H1 (cell line): ENCODE measurements at regions not wholly inside any gene's neighbourhood (a gene's known extent, or its start where the extent isn't known, plus 50 kb on each side); places are given as distances from the start of the nearest gene placed in this dataset.

Source experiments
- CTCF ChIA-PET: fragments of 300-600 bp; sonication (Branson Sonifier 250); formaldehyde crosslinking; loops from one replicate; lab custom pipeline; 2021; ENCODE audit not compliant: partially characterized antibody; lab: Charles Lee
- POLR2A ChIA-PET: fragments of 300-600 bp; sonication (Branson Sonifier 250); formaldehyde crosslinking; loops from one replicate; lab custom pipeline; 2021; ENCODE audit warnings: inconsistent platforms; ENCODE audit not compliant: partially characterized antibody; lab: Charles Lee
- DNase-seq, 2 experiments: peaks; one replicate each; pipeline versions ENCODE4 v3.0.0 to v3.0.0-alpha.2; 2010 to 2022; ENCODE audit warnings: low spot score in 2 of 2, low read depth in 1 of 2, mixed read lengths in 1 of 2
- FAIRE-seq: peaks from 2 replicates; lab custom pipeline; 2011; peaks lifted over from hg19 to GRCh38; lab: Jason Lieb, UNC
- H2AFZ ChIP-seq: 2 replicates; pipeline ENCODE4 v1.8.1; 2012; ENCODE audit warnings: low read length, inconsistent platforms
- H2AK5ac ChIP-seq: 2 replicates; pipeline ENCODE4 v1.6.1; 2013; ENCODE audit warnings: low read depth, low read length
- H2BK120ac ChIP-seq: replicated peaks from 2 replicates; pipeline ENCODE3; 2013; ENCODE audit warnings: low read depth, low read length, inconsistent platforms
- H2BK12ac ChIP-seq: 2 replicates; pipeline ENCODE4 v1.6.1; 2013; ENCODE audit warnings: low read depth, low read length
- H2BK15ac ChIP-seq: 2 replicates; pipeline ENCODE4 v1.6.1; 2013; ENCODE audit warnings: low read length
- H2BK20ac ChIP-seq: 2 replicates; pipeline ENCODE4 v1.6.1; 2013; ENCODE audit warnings: low read length
- H2BK5ac ChIP-seq: 2 replicates; pipeline ENCODE4 v1.6.1; 2013; ENCODE audit warnings: low read depth, low read length
- H3K14ac ChIP-seq: 2 replicates; pipeline ENCODE4 v1.6.1; 2013; ENCODE audit warnings: inconsistent platforms; ENCODE audit not compliant: insufficient read length
- H3K18ac ChIP-seq: 2 replicates; pipeline ENCODE4 v1.6.1; 2013; ENCODE audit warnings: low read length; ENCODE audit errors: extremely low read depth
- H3K23ac ChIP-seq: 2 replicates; pipeline ENCODE4 v1.6.1; 2013; ENCODE audit warnings: inconsistent platforms; ENCODE audit not compliant: insufficient read length
- H3K23me2 ChIP-seq: 2 replicates; pipeline ENCODE4 v1.6.1; 2013; ENCODE audit warnings: low read depth, low read length
- H3K27ac ChIP-seq: 2 replicates; pipeline ENCODE4 v1.6.1; 2011; ENCODE audit warnings: low read depth, low read length, inconsistent platforms
- H3K27me3 ChIP-seq, 4 experiments: replicated peaks in 1 of 4; 1 replicate in 1 of 4; 2 replicates in 3 of 4; pipeline versions ENCODE4 v1.6.1 to v1.8.1; 2011 to 2013; ENCODE audit warnings: low read length in 3 of 4, mild to moderate bottlenecking in 3 of 4, inconsistent platforms in 2 of 4, mixed read lengths in 2 of 4, moderate library complexity in 1 of 4; ENCODE audit not compliant: control insufficient read depth in 3 of 4, insufficient read depth in 3 of 4; ENCODE audit errors: extremely low read depth in 1 of 4
- H3K36me3 ChIP-seq, 4 experiments: 2 replicates each; pipeline versions ENCODE4 v1.6.1 to v1.8.1; 2011 to 2013; ENCODE audit warnings: mild to moderate bottlenecking in 4 of 4, low read length in 3 of 4, moderate library complexity in 2 of 4, control low read depth in 1 of 4, inconsistent platforms in 1 of 4; ENCODE audit not compliant: insufficient read depth in 4 of 4, control insufficient read depth in 2 of 4
- H3K4ac ChIP-seq: replicated peaks from 2 replicates; pipeline ENCODE3; 2013; ENCODE audit warnings: low read length, low read depth, mixed read lengths, inconsistent platforms; ENCODE audit not compliant: insufficient read length
- H3K4me1 ChIP-seq, 4 experiments: replicated peaks in 1 of 4; 1 replicate in 1 of 4; 2 replicates in 3 of 4; pipeline versions ENCODE4 v1.6.1 to v1.8.1; 2011 to 2013; ENCODE audit warnings: low read length in 3 of 4, inconsistent platforms in 2 of 4, mixed read lengths in 1 of 4; ENCODE audit not compliant: insufficient read depth in 4 of 4, control insufficient read depth in 3 of 4
- H3K4me2 ChIP-seq, 2 experiments: 2 replicates each; pipeline versions ENCODE4 v1.6.1 to v1.8.1; 2011 to 2013; ENCODE audit warnings: low read depth in 2 of 2, low read length in 2 of 2, control low read depth in 1 of 2, inconsistent platforms in 1 of 2, mild to moderate bottlenecking in 1 of 2; ENCODE audit not compliant: insufficient read depth in 1 of 2
- H3K4me3 ChIP-seq, 4 experiments: fragments of 200-600, 300-600 bp in 1 of 4; sonication (generic), shearing (Covaris generic), sonication (Bioruptor Twin) in 1 of 4; 2 replicates each; pipeline versions ENCODE4 v1.5.1 to v1.8.1; 2011 to 2016; ENCODE audit warnings: low read length in 4 of 4, low read depth in 3 of 4, control low read depth in 2 of 4, inconsistent platforms in 2 of 4, mild to moderate bottlenecking in 2 of 4, mixed read lengths in 1 of 4, moderate library complexity in 1 of 4; ENCODE audit not compliant: insufficient read depth in 2 of 4; ENCODE audit errors: extremely low read depth in 1 of 4
- H3K56ac ChIP-seq: replicated peaks from 2 replicates; pipeline ENCODE3; 2013; ENCODE audit warnings: low read depth, mild to moderate bottlenecking, mixed read lengths, low read length, inconsistent platforms; ENCODE audit not compliant: insufficient read length
- H3K79me1 ChIP-seq: 2 replicates; pipeline ENCODE4 v1.6.1; 2013; ENCODE audit warnings: low read depth, low read length, control low read depth
- H3K79me2 ChIP-seq, 2 experiments: 2 replicates each; pipeline versions ENCODE4 v1.6.1 to v1.8.1; 2012 to 2013; ENCODE audit warnings: low read length in 2 of 2, mild to moderate bottlenecking in 2 of 2, inconsistent platforms in 1 of 2; ENCODE audit not compliant: insufficient read depth in 2 of 2, control insufficient read depth in 1 of 2
- H3K9ac ChIP-seq, 4 experiments: replicated peaks in 1 of 4; 1 replicate in 1 of 4; 2 replicates in 3 of 4; pipeline versions ENCODE4 v1.6.1 to v1.8.1; 2011 to 2013; ENCODE audit warnings: low read depth in 3 of 4, low read length in 3 of 4, control low read depth in 2 of 4, mild to moderate bottlenecking in 2 of 4, moderate library complexity in 2 of 4, inconsistent platforms in 1 of 4; ENCODE audit errors: extremely low read depth in 1 of 4
- H3K9me3 ChIP-seq, 2 experiments: 2 replicates each; pipeline versions ENCODE4 v1.6.1 to v1.8.1; 2012 to 2013; ENCODE audit warnings: mild to moderate bottlenecking in 2 of 2, moderate library complexity in 2 of 2, control low read depth in 1 of 2, inconsistent platforms in 1 of 2, low read depth in 1 of 2, low read length in 1 of 2, mixed read lengths in 1 of 2; ENCODE audit not compliant: insufficient read depth in 2 of 2
- H4K20me1 ChIP-seq, 2 experiments: replicated peaks in 1 of 2; 2 replicates each; pipeline versions ENCODE3 to v1.8.1; 2011 to 2013; ENCODE audit warnings: inconsistent platforms in 2 of 2, low read length in 2 of 2, mild to moderate bottlenecking in 1 of 2; ENCODE audit not compliant: insufficient read depth in 2 of 2, control insufficient read depth in 1 of 2
- H4K5ac ChIP-seq: 2 replicates; pipeline ENCODE4 v1.6.1; 2013; ENCODE audit warnings: low read length, low read depth, mixed read lengths, inconsistent platforms; ENCODE audit not compliant: insufficient read length
- H4K8ac ChIP-seq: 2 replicates; pipeline ENCODE4 v1.8.0; 2013; ENCODE audit warnings: mild to moderate bottlenecking, moderate library complexity, low read length, inconsistent platforms; ENCODE audit not compliant: insufficient read depth; ENCODE audit errors: extremely low read depth
- H4K91ac ChIP-seq: replicated peaks from 2 replicates; pipeline ENCODE3; 2013; ENCODE audit warnings: low read length, mixed read lengths, inconsistent platforms; ENCODE audit not compliant: insufficient read length
- ATF2 ChIP-seq: IDR thresholded peaks from 2 replicates; pipeline ENCODE4 v1.6.1; 2012; ENCODE audit warnings: low read length, inconsistent platforms
- HDAC6 ChIP-seq: IDR thresholded peaks from one replicate; pipeline ENCODE4 v1.7.1; 2012; ENCODE audit warnings: low read depth, mild to moderate bottlenecking, inconsistent platforms, low read length, moderate library complexity
- JUN ChIP-seq: IDR thresholded peaks from 2 replicates; pipeline ENCODE4 v1.6.1; 2011; ENCODE audit warnings: low read depth, mild to moderate bottlenecking, improper control_type of control experiment, low read length
- RNF2 ChIP-seq: fragments of 200-900, 300-1000 bp; sonication (generic); IDR thresholded peaks from 2 replicates; pipeline ENCODE4 v1.7.1; 2016; ENCODE audit warnings: borderline replicate concordance, low read depth, mild to moderate bottlenecking, antibody characterized with exemption, low read length; ENCODE audit not compliant: poor library complexity, severe bottlenecking; ENCODE audit errors: missing control alignments
- SAP30 ChIP-seq: fragments of 300-600 bp; sonication (generic); IDR thresholded peaks from 2 replicates; pipeline ENCODE4 v1.7.1; 2012; ENCODE audit warnings: low read length, moderate library complexity, mild to moderate bottlenecking, inconsistent platforms; ENCODE audit not compliant: insufficient read depth, insufficient replicate concordance
- WGBS, 2 experiments: shearing (Covaris generic) in 1 of 2; methylation state at CpG; one replicate each; pipeline versions ENCODE4 v1.1.6 to v1.1.7; 2013 to 2015; ENCODE audit warnings: low lambda C conversion rate in 2 of 2, mixed read lengths in 2 of 2, inconsistent platforms in 1 of 2, low coverage in 1 of 2, missing lambda C conversion rate in 1 of 2; ENCODE audit not compliant: insufficient replicate concordance in 2 of 2, insufficient coverage in 1 of 2, insufficient read length in 1 of 2; ENCODE audit errors: extremely low coverage in 1 of 2, missing lambda C conversion rate in 1 of 2; 5-methylcytosine and 5-hydroxymethylcytosine counted together
- TF ChIP-seq, protein P1 (sequence below): IDR thresholded peaks from 2 replicates; pipeline ENCODE4 v1.6.1; 2011; ENCODE audit warnings: low read length, improper control_type of control experiment

GRCh38 chrX:64805683-64806082, 170.6 kb downstream of the ZC4H2 start:
- H2BK12ac ChIP-seq, result no peak overlapping the region
- no peak overlapping the region for H2AFZ ChIP-seq
- H3K18ac ChIP-seq, result no peak overlapping the region
- no peaks in the 10 kb centered on the region for H3K36me3 ChIP-seq
- no peak overlapping the region for H3K9ac ChIP-seq
- FAIRE-seq, result no peak
- no peak overlapping the region for H3K4ac ChIP-seq
- no peak overlapping the region for H2AK5ac ChIP-seq
- H4K91ac ChIP-seq, result no peak overlapping the region
- no peak overlapping the region for H3K56ac ChIP-seq
- no peak overlapping the region for H3K4me2 ChIP-seq
- H3K79me1 ChIP-seq, result no peaks in the 10 kb centered on the region
- no peaks in the 10 kb centered on the region for H3K27me3 ChIP-seq
- H3K9me3 ChIP-seq, result no peaks in the 10 kb centered on the region
- no peak overlapping the region for H2BK20ac ChIP-seq
- no peak overlapping the region for H3K4me3 ChIP-seq
- no peak overlapping the region for H2BK15ac ChIP-seq
- H3K23me2 ChIP-seq, result no peaks in the 10 kb centered on the region
- no peak overlapping the region for H4K8ac ChIP-seq
- H2BK5ac ChIP-seq, result no peak overlapping the region
- no peak overlapping the region for H3K23ac ChIP-seq
- H3K14ac ChIP-seq, result no peak overlapping the region
- H4K5ac ChIP-seq, result no peak overlapping the region
- no peaks in the 10 kb centered on the region for H4K20me1 ChIP-seq
- WGBS, 2 experiments, result 100% methylated on average over 1 of the region's 1 CpG; no CpG with 5 or more reads in 1 of the 2 experiments
- H3K27ac ChIP-seq, result no peak overlapping the region
- no peak for DNase-seq
- no peak overlapping the region for H2BK120ac ChIP-seq
- CTCF ChIA-PET, result no interaction called here
- H3K79me2 ChIP-seq, result no peaks in the 10 kb centered on the region
- no peaks in the 10 kb centered on the region for H3K4me1 ChIP-seq
- POLR2A ChIA-PET, result no interaction called here
- TF ChIP-seq ATF2, result no peak
- no peak for TF ChIP-seq RNF2
- TF ChIP-seq HDAC6, result no peak
- no peak for TF ChIP-seq JUN
- no peak for TF ChIP-seq SAP30
- TF ChIP-seq, protein P1, sequence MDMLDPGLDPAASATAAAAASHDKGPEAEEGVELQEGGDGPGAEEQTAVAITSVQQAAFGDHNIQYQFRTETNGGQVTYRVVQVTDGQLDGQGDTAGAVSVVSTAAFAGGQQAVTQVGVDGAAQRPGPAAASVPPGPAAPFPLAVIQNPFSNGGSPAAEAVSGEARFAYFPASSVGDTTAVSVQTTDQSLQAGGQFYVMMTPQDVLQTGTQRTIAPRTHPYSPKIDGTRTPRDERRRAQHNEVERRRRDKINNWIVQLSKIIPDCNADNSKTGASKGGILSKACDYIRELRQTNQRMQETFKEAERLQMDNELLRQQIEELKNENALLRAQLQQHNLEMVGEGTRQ, result no peak
